ENCODE measurements at regions not wholly inside any gene's neighbourhood (a gene's known extent, or its start where the extent isn't known, plus 50 kb on each side); places are given as distances from the start of the nearest gene placed in this dataset.

DNA sequence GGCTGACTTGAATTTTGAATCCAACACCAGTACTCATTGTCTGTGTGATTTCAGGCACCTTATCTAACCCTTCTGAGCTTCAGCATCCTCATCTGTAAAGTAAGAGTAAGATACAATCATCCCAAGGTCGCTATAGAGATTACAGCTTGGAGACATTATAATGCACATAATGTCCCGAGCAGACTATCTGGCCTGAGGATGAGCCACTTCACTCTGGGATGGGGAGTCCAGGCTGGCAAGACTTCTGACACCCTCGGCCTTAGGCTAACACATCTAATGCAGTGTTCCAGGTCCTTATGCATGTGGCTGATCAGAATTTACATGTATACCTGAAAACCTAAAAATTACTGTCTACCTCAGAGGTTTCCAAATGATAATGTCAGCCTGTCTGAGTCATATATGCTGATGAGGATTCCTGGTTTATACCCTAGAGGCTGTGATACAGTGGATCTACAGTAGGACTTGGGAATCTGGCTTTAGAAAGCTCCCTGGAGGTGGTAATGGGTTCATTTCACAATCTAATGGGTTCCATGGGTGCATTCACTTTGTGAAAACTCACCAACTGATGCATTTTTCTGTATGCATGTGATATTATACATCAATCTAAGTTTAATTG, 229.0 kb upstream of the SLCO3A1 start:
- H3K36me3 ChIP-seq (ENCODE audit: insufficient read depth, low read length), result no peaks in the 10 kb centered on the region
- H3K4me1 ChIP-seq (ENCODE audit: insufficient read depth, low read length), result no peaks in the 10 kb centered on the region
- no peak for DNase-seq
- H3K36me3 Mint-ChIP-seq (ENCODE audit: low read depth), result no peaks in the 10 kb centered on the region
- H3K9me3 Mint-ChIP-seq, result no peaks in the 10 kb centered on the region
- ChIA-PET CTCF (no interaction called here), POLR2A (no interaction called here)
- H3K27me3 ChIP-seq (ENCODE audit: control insufficient read depth in 1 of 2, insufficient read depth in 2 of 2, low read length in 2 of 2), result no peaks in the 10 kb centered on the region
- intact Hi-C loops (cut with DNase I, micrococcal nuclease), result no loop called here
- no peak overlapping the region for H3K27ac ChIP-seq (ENCODE audit: low read depth in 1 of 2, low read length in 2 of 2)
- H3K27ac Mint-ChIP-seq, result no peak overlapping the region
- peaks cover 10% of the 10 kb centered on the region for H3K27me3 Mint-ChIP-seq
- ATAC-seq (ENCODE audit: poor library complexity), result no peak
- H3K4me3 ChIP-seq (ENCODE audit: low read length), result no peak overlapping the region
- no peaks in the 10 kb centered on the region for H3K4me1 Mint-ChIP-seq (ENCODE audit: low read depth)
- no peaks in the 10 kb centered on the region for H3K9me3 ChIP-seq (ENCODE audit: control insufficient read depth in 1 of 2, insufficient read depth in 1 of 2, low read length in 2 of 2)
- H3K4me3 Mint-ChIP-seq, result no peak overlapping the region
- no peak for TF ChIP-seq CTCF (IDR thresholded peaks at IDR 0.05)

DNA sequence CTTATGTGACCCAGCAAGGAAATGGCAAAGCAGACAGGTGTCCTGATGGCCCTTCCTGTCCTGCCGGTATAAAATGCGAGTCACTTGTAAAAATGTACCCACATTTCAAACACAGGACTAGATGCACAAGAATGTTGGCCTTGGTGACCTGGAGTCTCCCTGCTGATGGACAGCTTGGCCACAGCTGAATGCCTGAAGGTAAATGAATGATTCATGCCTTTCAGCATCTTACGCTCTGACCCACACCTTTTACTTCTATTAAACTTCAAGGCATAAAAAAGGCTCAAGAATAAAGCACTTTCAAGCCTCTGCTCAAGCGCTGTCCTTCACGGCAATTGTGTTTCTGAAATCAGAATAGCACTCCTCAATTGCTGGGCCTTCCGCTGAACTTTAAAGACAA, 228.0 kb upstream of the SLCO3A1 start:
- Mint-ChIP-seq H3K36me3 (ENCODE audit: low read depth) (no peaks in the 10 kb centered on the region), H3K4me3 (no peak overlapping the region), H3K9me3 (no peaks in the 10 kb centered on the region), H3K4me1 (ENCODE audit: low read depth) (no peaks in the 10 kb centered on the region), H3K27ac (no peak overlapping the region), H3K27me3 (peaks cover 5% of the 10 kb centered on the region)
- CTCF ChIA-PET, result no interaction called here
- DNase-seq (no peak), ATAC-seq (ENCODE audit: poor library complexity) (no peak)
- Histone ChIP-seq H3K27me3 (ENCODE audit: control insufficient read depth in 1 of 2, insufficient read depth in 2 of 2, low read length in 2 of 2) (no peaks in the 10 kb centered on the region), H3K9me3 (ENCODE audit: control insufficient read depth in 1 of 2, insufficient read depth in 1 of 2, low read length in 2 of 2) (no peaks in the 10 kb centered on the region), H3K4me1 (ENCODE audit: insufficient read depth, low read length) (no peaks in the 10 kb centered on the region), H3K36me3 (ENCODE audit: insufficient read depth, low read length) (no peaks in the 10 kb centered on the region), H3K27ac (ENCODE audit: low read depth in 1 of 2, low read length in 2 of 2) (no peak overlapping the region), H3K4me3 (ENCODE audit: low read length) (no peak overlapping the region)
- no peak for TF ChIP-seq CTCF (IDR thresholded peaks at IDR 0.05)
- POLR2A ChIA-PET, result no interaction called here
- intact Hi-C loops (cut with DNase I, micrococcal nuclease), result no loop called here

GRCh38 chr15:91627473-91628278, 225.8 kb upstream of the SLCO3A1 start:
- H3K27me3 ChIP-seq (ENCODE audit: control insufficient read depth in 1 of 2, insufficient read depth in 2 of 2, low read length in 2 of 2), result no peaks in the 10 kb centered on the region
- Mint-ChIP-seq H3K27me3 (no peaks in the 10 kb centered on the region), H3K36me3 (ENCODE audit: low read depth) (no peaks in the 10 kb centered on the region), H3K27ac (no peak overlapping the region), H3K4me1 (ENCODE audit: low read depth) (no peaks in the 10 kb centered on the region), H3K9me3 (no peaks in the 10 kb centered on the region), H3K4me3 (no peak overlapping the region)
- no peak for TF ChIP-seq CTCF (IDR thresholded peaks at IDR 0.05)
- H3K4me1 ChIP-seq (ENCODE audit: insufficient read depth, low read length), result no peaks in the 10 kb centered on the region
- intact Hi-C loops (cut with DNase I, micrococcal nuclease), result no loop called here
- no peak for ATAC-seq (ENCODE audit: poor library complexity)
- no peak overlapping the region for H3K27ac ChIP-seq (ENCODE audit: low read depth in 1 of 2, low read length in 2 of 2)
- no peaks in the 10 kb centered on the region for H3K9me3 ChIP-seq (ENCODE audit: control insufficient read depth in 1 of 2, insufficient read depth in 1 of 2, low read length in 2 of 2)
- POLR2A ChIA-PET, result no interaction called here
- no peaks in the 10 kb centered on the region for H3K36me3 ChIP-seq (ENCODE audit: insufficient read depth, low read length)
- H3K4me3 ChIP-seq (ENCODE audit: low read length), result no peak overlapping the region
- no peak for DNase-seq
- CTCF ChIA-PET, result no interaction called here

Data from CD4-positive, alpha-beta T cell (primary cell).